ENCODE measurements at regions not wholly inside any gene's neighbourhood (a gene's known extent, or its start where the extent isn't known, plus 50 kb on each side); places are given as distances from the start of the nearest gene placed in this dataset.

- DNase-seq: no peak
These were observed 797.9 kb upstream of the COBL start for GRCh38 chr7:52114509-52114908.

- no peak for DNase-seq
These were observed 797.4 kb upstream of the COBL start for GRCh38 chr7:52114056-52114455.

GRCh38 chr7:52107355-52107754, 790.7 kb upstream of the COBL start:
- no peak for DNase-seq

- DNase-seq: no peak
These were observed 779.3 kb upstream of the COBL start for GRCh38 chr7:52095861-52096260.

GRCh38 chr7:52091996-52092395, 775.4 kb upstream of the COBL start:
- DNase-seq: no peak

- no peak for DNase-seq
These were observed 774.5 kb upstream of the COBL start for GRCh38 chr7:52091101-52091500.

GRCh38 chr7:52088008-52088901, 771.6 kb upstream of the COBL start:
- no peak for DNase-seq

GRCh38 chr7:52085610-52086009, 769.0 kb upstream of the COBL start:
- no peak for DNase-seq

GRCh38 chr7:52080493-52080892, 763.9 kb upstream of the COBL start:
- no peak for DNase-seq

GRCh38 chr7:52079726-52080125, 763.1 kb upstream of the COBL start:
- DNase-seq: no peak

GRCh38 chr7:52077571-52077970, 761.0 kb upstream of the COBL start:
- DNase-seq: no peak

- DNase-seq: no peak
These were observed 758.3 kb upstream of the COBL start for GRCh38 chr7:52074912-52075311.

GRCh38 chr7:52074071-52074470, 757.5 kb upstream of the COBL start:
- no peak for DNase-seq

- no peak for DNase-seq
These were observed 755.1 kb upstream of the COBL start for GRCh38 chr7:52071744-52072143.

- no peak for DNase-seq
These were observed 747.9 kb upstream of the COBL start for GRCh38 chr7:52064493-52064892.

GRCh38 chr7:52061666-52062065, 745.1 kb upstream of the COBL start:
- no peak for DNase-seq

GRCh38 chr7:52053525-52053924, 736.9 kb upstream of the COBL start:
- DNase-seq: no peak

- DNase-seq: no peak
These were observed 714.1 kb upstream of the COBL start for GRCh38 chr7:52030722-52031121.

- no peak for DNase-seq
These were observed 709.5 kb upstream of the COBL start for GRCh38 chr7:52026140-52026539.

- DNase-seq: no peak
These were observed 704.7 kb upstream of the COBL start for GRCh38 chr7:52021343-52021742.

GRCh38 chr7:52018680-52019054, 702.1 kb upstream of the COBL start:
- no peak for DNase-seq

GRCh38 chr7:52017802-52018679, 701.4 kb upstream of the COBL start:
- no peak for DNase-seq

GRCh38 chr7:52009181-52009580, 692.6 kb upstream of the COBL start:
- DNase-seq: no peak

- DNase-seq: no peak
These were observed 690.1 kb upstream of the COBL start for GRCh38 chr7:52006674-52007073.
